ENCODE measurements at regions not wholly inside any gene's neighbourhood (a gene's known extent, or its start where the extent isn't known, plus 50 kb on each side); places are given as distances from the start of the nearest gene placed in this dataset.

DNA sequence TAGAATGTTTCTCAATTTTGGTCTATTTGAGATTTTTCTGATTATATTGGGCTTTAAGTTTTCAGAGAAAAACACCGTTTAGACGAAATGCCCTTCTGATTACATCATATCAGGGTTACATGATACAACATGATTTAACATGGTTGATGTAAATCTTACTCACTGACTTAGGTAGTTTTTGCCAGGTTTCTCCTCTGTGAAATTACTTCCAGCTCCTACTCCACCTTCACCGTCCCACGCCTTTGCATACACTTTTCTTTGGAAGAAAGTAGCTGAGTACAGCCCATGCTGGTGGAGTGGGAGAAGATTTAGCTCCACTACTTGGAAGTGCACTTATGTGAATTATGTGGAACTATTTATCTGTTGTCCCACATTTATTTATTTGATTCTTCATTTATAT, 433.2 kb upstream of the KLHL1 start:
- Histone ChIP-seq H3K27me3 (no peaks in the 10 kb centered on the region), H3K27ac (no peak overlapping the region), H3K4me3 (no peak overlapping the region), H3K9me3 (no peaks in the 10 kb centered on the region), H3K36me3 (no peaks in the 10 kb centered on the region), H3K4me1 (no peaks in the 10 kb centered on the region)
- TF ChIP-seq, protein P1, sequence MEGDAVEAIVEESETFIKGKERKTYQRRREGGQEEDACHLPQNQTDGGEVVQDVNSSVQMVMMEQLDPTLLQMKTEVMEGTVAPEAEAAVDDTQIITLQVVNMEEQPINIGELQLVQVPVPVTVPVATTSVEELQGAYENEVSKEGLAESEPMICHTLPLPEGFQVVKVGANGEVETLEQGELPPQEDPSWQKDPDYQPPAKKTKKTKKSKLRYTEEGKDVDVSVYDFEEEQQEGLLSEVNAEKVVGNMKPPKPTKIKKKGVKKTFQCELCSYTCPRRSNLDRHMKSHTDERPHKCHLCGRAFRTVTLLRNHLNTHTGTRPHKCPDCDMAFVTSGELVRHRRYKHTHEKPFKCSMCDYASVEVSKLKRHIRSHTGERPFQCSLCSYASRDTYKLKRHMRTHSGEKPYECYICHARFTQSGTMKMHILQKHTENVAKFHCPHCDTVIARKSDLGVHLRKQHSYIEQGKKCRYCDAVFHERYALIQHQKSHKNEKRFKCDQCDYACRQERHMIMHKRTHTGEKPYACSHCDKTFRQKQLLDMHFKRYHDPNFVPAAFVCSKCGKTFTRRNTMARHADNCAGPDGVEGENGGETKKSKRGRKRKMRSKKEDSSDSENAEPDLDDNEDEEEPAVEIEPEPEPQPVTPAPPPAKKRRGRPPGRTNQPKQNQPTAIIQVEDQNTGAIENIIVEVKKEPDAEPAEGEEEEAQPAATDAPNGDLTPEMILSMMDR (IDR thresholded peaks at IDR 0.05): no peak
- DNase-seq (ENCODE audit: low spot score in 2 of 2): no peak
- intact Hi-C loops (cut with DNase I): no loop called here

DNA sequence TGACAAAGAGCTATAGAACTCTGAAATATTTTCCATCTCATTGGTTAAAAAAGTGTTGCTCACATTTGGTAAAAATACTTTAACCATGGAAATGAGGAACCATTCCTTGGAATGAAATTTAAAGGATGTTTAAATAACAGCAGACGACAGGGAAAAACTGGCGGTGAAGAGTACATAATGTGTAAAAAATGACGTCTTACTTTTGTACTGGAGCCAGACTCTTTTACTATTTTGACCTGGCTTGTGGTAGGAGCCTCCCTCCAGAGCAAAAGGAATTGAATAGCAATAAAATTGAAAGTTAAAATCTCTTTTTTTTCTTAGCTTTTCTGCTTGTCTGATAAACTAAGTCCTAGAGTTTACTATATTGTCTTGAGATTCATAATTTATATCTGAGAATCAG, 426.2 kb upstream of the KLHL1 start:
- H3K4me3 ChIP-seq: no peak overlapping the region
- TF ChIP-seq, protein P1 (IDR thresholded peaks at IDR 0.05): no peak
- no peaks in the 10 kb centered on the region for H3K36me3 ChIP-seq
- no peaks in the 10 kb centered on the region for H3K4me1 ChIP-seq
- intact Hi-C loops (cut with DNase I): no loop called here
- no peaks in the 10 kb centered on the region for H3K27me3 ChIP-seq
- H3K9me3 ChIP-seq: no peaks in the 10 kb centered on the region
- no peak overlapping the region for H3K27ac ChIP-seq
- no peak for DNase-seq (ENCODE audit: low spot score in 2 of 2)

DNA sequence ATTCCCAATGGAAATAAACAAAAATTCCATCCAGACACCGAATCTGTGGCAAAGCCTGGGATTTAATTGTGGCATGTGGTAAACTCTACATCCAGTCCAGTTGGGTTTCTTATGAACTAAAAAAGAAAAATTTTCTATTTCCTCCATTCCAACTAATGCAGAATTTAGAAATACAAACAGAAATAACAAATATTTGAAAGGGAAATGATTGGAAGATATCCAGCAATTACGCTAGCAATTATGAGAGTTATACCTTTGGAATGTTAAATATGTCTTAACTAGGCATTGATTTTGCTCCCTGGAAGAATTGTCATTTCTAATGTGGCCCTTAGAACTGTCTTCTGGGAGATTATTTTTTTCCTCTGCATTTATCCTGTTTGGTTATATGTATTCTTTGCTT, 421.4 kb upstream of the KLHL1 start:
- Histone ChIP-seq H3K36me3 (no peaks in the 10 kb centered on the region), H3K27me3 (no peaks in the 10 kb centered on the region), H3K4me1 (no peaks in the 10 kb centered on the region), H3K9me3 (no peaks in the 10 kb centered on the region), H3K4me3 (no peak overlapping the region), H3K27ac (no peak overlapping the region)
- intact Hi-C loops (cut with DNase I): no loop called here
- TF ChIP-seq, protein P1 (IDR thresholded peaks at IDR 0.05): no peak
- no peak for DNase-seq (ENCODE audit: low spot score in 2 of 2)

DNA sequence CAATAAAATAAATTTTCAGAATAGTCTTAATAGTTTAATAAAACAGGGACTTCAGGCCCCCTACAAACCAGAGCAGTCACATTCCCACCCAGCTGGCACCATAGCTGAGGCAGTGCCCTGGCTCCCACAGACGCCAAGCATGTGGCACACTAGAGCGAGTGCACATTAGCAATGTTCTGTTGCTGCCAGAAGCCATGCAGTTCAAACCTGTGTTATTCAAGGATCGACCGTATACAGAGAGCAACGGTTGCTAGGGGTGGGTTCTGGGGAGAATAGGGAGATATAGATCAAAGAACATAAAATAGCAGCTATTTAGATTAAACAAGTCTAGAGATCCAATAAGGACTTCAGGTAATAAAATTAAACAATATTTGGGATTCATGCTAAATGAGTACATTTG, 419.3 kb upstream of the KLHL1 start:
- intact Hi-C loops (cut with DNase I): no loop called here
- H3K4me3 ChIP-seq: no peak overlapping the region
- no peaks in the 10 kb centered on the region for H3K4me1 ChIP-seq
- H3K9me3 ChIP-seq: no peaks in the 10 kb centered on the region
- TF ChIP-seq, protein P1 (IDR thresholded peaks at IDR 0.05): no peak
- H3K27ac ChIP-seq: no peak overlapping the region
- no peak for DNase-seq (ENCODE audit: low spot score in 2 of 2)
- no peaks in the 10 kb centered on the region for H3K36me3 ChIP-seq
- H3K27me3 ChIP-seq: no peaks in the 10 kb centered on the region

DNA sequence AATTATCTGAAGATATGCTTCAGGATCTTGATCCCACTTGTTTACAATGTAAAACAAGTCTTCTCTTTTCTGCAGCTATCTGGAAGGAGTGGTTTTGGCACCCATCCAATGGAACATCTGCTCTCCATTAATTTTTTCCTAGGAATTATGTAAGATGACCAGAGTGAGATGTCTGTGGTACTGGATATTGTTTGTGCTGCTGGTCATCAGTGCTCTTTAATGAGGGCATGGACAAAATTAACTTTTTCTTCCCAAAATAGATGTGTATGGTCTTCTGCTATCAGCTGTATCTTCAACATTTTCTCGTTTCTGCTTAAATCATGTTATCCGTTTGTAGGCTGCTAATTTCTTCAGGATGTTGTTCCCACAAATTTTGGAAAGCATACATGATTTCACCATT, 415.4 kb upstream of the KLHL1 start:
- TF ChIP-seq, protein P1 (IDR thresholded peaks at IDR 0.05): no peak
- Histone ChIP-seq H3K4me1 (no peaks in the 10 kb centered on the region), H3K36me3 (no peaks in the 10 kb centered on the region), H3K27me3 (no peaks in the 10 kb centered on the region), H3K9me3 (no peaks in the 10 kb centered on the region), H3K4me3 (no peak overlapping the region), H3K27ac (no peak overlapping the region)
- intact Hi-C loops (cut with DNase I): no loop called here
- DNase-seq (ENCODE audit: low spot score in 2 of 2): no peak

DNA sequence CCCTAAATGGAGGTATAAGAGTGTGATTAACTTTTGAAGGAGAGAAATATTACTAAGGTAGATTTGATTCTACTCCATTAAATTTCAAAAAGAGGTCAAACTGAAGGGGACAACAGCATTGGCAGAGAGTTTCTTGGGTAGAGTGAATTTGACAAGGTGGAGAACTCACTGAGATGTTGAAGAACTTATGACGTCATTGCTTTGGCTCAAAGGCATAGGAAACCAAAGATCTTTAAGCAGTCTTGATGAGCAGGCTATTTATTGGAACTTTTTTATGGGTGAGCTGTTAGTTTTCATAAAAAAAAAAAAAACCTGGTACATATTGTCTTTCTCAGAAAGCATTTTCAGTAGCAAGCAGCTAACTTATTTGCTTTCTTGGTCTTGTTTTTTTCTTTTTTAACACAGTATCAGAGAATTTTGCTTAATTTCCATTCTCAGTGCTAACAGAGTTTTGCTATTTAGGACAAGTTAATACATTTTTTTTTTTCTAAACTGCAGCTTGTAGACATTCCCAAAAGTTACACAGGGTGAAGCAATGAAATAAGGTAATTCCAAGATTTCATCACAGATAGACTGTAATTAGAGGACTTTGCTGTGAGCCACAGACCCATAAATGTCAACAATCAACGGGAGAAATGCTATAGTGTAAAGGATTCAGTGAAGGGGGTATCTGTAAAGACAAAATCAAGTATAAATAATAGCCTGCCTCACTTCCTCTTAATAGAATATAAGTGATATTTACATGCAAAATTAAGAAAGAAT, 412.2 kb upstream of the KLHL1 start:
- intact Hi-C loops (cut with DNase I): no loop called here
- Histone ChIP-seq H3K4me3 (no peak overlapping the region), H3K9me3 (no peaks in the 10 kb centered on the region), H3K36me3 (no peaks in the 10 kb centered on the region), H3K27me3 (no peaks in the 10 kb centered on the region), H3K27ac (no peak overlapping the region), H3K4me1 (no peaks in the 10 kb centered on the region)
- no peak for DNase-seq (ENCODE audit: low spot score in 2 of 2)
- TF ChIP-seq, protein P1 (IDR thresholded peaks at IDR 0.05): no peak

Data from ascending aorta (tissue), 2 donors.